Hepatic stellate cell (primary cell): ENCODE measurements at regions not wholly inside any gene's neighbourhood (a gene's known extent, or its start where the extent isn't known, plus 50 kb on each side); places are given as distances from the start of the nearest gene placed in this dataset.
A peak's percentile ranks its signal among the peaks of the same experiment; 100 is the strongest.

Source experiments
- DNase-seq: peaks from one replicate; pipeline ENCODE4 v3.0.0; 2011; ENCODE audit warnings: low spot score

GRCh38 chr16:51779240-51779639, 628.2 kb upstream of the SALL1 start:
- no peak for DNase-seq

- no peak for DNase-seq
Measured at GRCh38 chr16:51773071-51773890, 622.2 kb upstream of the SALL1 start.

GRCh38 chr16:51766739-51767138, 615.7 kb upstream of the SALL1 start:
- DNase-seq = no peak

DNA sequence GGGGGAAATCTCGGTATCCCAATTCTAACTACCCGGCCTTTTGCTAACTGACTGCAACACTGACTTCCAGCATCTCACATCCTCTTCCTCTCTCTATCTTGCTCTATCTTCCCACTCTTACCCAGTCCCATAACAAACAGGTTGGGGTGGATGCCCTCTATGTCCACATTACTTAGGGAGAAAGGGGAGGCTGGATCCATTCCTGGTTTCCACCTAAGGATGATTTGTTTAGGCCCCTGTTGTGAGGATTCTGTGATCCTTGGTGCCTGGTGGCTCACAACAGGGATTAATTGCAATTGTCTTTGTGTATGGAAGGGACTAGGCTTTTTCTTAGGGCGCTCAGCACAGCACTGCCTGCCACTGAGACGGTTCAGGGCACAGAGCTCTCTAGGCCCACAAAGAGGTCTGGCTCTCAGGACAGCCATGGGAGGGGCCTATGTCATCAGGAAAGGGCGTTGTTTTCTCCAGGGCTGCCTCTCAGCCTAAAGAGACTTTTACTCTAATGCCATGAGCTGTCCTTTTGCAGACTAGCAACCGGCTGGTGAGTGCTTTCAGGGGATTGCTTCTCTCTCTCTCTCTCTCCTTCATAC, 612.1 kb upstream of the SALL1 start:
- no peak for DNase-seq

- DNase-seq = peak; percentile 63
Measured at GRCh38 chr16:51762081-51762996, 611.3 kb upstream of the SALL1 start.

DNA sequence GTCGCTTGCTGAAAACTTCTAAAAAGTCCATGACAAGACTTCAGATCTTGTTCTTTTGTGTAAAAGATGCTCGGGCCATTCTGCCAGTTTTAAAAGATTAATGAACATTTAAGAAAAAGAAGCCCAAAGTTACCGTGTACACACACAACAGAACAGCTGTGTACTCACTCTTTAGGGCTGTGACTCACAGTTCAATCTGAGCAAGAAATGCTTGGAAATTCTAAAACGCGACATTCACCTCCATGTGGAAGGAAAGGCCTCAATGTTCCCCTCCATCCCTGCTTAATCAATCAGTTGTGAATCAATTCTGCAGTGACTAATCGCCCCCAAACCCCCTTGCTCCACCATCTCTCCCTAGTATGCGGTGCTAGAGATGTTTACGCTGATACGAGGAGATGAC, 609.9 kb upstream of the SALL1 start:
- no peak for DNase-seq

- no peak for DNase-seq
Measured at GRCh38 chr16:51759999-51760398, 608.9 kb upstream of the SALL1 start.

- DNase-seq = no peak
Measured at GRCh38 chr16:51759329-51759728, 608.3 kb upstream of the SALL1 start.

- no peak for DNase-seq
Measured at GRCh38 chr16:51757921-51758479, 606.9 kb upstream of the SALL1 start.

- no peak for DNase-seq
Measured at GRCh38 chr16:51757505-51757904, 606.4 kb upstream of the SALL1 start.

- no peak for DNase-seq
Measured at GRCh38 chr16:51757124-51757470, 606.0 kb upstream of the SALL1 start.

DNA sequence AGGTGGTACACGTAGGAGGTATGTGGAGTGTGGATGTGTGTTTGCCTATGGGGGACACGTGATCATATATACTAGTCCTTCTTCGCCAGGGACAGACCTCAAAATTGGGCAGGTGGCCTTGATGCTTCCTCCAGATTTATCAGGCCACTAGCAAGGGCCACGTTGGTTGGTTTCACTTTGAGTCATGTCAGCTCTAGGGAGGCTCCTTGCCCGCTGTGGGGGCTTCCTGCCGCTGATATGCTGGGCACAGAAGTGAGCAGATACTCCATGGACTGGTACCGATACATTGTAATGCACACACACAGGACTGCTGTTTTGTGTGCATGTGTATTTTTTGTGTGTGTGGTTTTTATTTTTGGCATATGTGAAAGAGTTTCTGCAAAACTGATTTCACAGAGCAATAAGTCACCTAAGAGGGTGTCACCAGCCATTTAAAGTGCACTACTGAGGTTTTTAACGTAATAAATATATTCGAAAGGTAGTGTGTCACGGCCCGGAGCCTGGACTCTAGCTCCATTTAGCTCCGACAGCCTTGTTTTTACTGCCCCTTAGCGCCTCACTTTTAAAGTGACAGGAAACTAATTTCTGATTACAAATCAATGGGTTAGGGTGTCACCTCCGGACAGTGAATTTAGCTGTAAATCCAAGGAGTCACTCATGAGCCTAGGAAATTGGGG, 605.5 kb upstream of the SALL1 start:
- no peak for DNase-seq

- DNase-seq = no peak
Measured at GRCh38 chr16:51755577-51756355, 604.7 kb upstream of the SALL1 start.

DNA sequence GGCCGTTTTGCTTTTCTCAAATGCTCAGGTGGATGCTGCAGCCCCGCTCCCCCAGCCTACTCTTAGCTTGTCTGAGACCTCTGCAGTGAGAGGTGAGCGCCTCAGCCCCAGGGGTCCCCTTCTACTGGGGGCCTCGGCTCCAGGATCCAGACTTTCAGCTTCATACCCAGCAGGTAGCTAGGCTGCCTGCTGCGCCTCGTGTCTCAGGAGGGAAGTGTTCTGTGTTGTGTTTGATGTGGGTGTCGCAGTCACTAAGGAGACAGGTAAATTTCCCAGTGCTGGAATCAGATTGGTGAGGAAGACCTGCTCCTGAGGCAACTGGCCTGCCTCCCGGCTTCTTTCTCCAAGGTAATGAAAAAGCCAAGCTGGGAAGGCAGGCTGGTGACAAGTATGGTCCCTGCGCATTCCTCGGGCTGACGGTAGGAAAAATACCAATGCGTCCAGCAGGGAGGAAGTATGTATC, 604.0 kb upstream of the SALL1 start:
- DNase-seq = no peak

DNA sequence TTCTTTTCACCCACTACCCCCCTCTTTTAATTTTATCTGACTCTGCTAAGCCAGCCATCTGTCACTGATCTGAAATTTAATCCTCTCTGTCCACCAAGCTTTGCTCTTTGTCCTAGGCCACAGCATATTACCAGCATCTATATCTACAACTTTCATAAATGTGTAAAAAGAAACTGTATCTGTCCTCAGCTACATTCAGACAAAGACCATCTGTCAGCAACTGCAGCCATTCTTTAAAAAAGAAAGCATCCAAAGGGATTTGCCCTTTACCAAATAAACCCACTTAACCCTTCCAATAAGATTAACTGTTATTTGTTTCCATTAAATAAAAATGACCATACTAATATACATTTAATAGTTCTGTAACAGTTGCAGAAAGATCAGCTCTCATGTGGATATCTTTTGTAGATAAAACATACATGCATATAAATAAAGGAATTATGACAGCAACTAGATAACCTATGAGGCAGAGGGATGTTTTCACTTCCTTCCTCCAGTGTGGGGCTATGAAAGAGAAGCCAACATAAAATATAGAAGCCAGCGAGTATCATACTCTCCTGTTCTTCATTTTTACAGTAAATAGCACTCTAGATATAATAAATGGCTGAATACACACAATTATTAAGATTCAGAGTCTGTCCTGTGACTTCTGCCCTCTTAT, 602.5 kb upstream of the SALL1 start:
- DNase-seq = no peak

- DNase-seq = no peak
Measured at GRCh38 chr16:51752438-51752995, 601.4 kb upstream of the SALL1 start.

DNA sequence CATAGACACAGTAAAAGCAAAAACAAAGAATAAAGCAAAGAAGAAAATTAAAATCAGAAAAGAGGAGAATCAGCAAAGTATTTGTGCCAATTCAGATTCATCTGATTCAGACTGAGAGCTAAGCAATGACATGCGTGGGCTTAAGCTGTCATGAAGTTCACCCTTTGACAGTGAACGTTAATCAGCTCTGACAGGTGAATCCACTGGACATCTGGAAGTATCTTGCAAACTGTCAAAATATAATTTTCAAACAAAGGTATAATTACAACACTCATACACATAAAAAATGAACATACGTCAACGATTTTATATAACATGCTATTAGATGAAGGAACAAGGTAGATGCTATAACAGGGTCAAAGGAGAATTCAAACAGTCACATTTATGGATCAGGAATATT, 596.3 kb upstream of the SALL1 start:
- DNase-seq = no peak

DNA sequence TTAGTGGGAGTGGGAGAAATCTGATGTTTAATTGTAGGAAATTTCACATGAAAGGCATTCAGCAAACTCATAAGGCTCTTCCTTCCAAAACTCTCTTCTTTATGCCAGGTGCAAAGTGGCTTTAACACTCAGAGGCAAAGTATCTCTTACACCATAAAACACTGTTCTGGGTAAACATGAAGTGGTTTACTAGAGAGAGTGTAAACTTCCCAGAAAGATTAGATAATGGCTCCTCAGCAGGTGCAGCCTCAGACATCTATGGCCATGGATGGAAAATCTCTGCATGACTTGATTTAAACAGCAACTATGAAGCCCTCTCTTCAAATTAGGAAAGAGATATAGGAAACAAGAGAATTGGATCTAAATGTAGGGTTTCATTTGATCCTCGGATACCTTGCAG, 583.1 kb upstream of the SALL1 start:
- no peak for DNase-seq

DNA sequence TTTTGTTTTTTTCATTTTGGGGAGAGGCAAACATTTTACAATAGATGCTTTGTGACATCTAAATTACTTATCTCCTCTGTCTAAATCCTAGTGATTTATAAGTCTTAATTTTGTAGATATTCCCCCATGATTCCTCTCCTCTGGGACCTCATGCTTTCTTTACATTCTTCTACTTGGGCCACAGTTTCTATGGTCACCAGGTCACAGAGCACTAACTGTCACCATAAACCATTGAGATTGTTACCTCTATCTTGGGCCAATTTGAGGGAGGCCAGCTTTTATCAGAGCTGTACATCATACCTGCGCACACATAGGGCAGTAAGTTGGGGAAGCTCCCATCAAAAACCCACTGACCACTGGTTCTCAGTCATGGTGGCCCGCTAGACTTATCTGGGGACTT, 582.1 kb upstream of the SALL1 start:
- no peak for DNase-seq

- no peak for DNase-seq
Measured at GRCh38 chr16:51731160-51731559, 580.1 kb upstream of the SALL1 start.
